HG02981 (cell line): ENCODE measurements at regions not wholly inside any gene's neighbourhood (a gene's known extent, or its start where the extent isn't known, plus 50 kb on each side); places are given as distances from the start of the nearest gene placed in this dataset.
"Not testable (repeated sequence)": the region's sequence is repeated elsewhere in the genome, so short reads cannot be mapped to it uniquely, and the experiment has no call there.

Source experiments
- ATAC-seq: cut with Tn5 transposase; IDR thresholded peaks from one replicate; pipeline ENCODE4 v1.9.1; 2021; ENCODE audit warnings: mild to moderate bottlenecking, moderate library complexity; ENCODE audit not compliant: unreplicated experiment

DNA sequence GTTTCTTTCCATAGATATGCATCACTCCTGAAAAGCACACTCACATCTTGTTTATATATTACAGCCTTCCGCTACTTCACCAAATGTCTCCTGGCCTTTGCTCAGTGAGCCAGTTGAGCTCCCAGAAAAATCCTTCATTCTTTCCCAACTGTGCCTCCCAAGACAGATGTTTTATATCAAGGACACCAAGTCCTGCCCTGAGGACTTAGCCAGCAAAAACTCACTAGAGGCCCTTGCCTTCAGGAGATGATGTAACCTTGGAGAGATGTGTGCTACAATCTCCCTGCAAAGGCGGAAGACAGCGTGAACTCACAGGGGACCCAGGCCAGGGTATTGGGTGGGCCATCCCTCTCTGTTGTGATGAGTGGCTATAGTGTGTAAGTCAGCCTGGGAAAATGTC is 86.1 kb upstream of the CTAGE1 start:
- no peak for ATAC-seq

GRCh38 chr18:22504251-22505030 is 86.7 kb upstream of the CTAGE1 start:
- ATAC-seq, result no peak

DNA sequence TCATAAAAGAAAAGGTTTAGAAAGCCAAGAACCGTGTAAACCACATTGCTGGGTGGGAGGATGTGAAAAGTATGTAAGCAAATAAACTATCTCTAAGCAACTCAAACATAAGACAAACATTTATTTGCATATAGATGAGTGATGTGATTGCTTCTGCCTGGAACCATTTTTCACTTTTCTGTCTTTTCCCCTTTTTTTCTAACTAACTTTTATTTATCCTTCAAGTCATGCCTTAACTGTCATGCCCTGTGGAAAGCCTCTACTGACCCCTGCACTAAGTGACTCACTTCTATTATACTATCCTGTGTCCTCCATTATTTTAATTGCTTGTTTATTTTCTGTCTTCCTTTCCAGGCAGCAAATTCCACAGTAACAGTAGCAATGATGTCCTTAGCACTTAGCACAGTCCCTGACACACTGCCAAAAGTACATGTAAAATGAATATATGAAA is 87.5 kb upstream of the CTAGE1 start:
- no peak for ATAC-seq

DNA sequence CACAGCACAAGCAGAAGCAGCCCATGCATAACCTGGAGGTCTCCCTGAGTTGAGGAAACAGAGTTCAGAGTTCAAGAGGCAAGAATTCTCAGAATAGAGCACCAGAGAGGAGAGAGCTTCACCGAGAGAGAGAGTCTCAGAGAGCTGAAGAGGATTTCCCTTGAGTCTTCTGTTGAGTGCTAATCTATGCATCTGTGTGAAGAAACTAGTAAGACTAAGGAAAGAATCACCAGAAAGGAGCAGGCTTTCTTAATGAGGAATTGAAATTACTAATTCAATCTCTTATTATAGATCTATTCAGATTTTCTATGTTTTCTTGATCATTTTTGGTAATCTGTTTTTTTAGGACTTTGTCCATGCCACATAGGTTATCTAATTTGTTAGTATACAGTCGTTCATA is 89.3 kb upstream of the CTAGE1 start:
- ATAC-seq, result no peak

DNA sequence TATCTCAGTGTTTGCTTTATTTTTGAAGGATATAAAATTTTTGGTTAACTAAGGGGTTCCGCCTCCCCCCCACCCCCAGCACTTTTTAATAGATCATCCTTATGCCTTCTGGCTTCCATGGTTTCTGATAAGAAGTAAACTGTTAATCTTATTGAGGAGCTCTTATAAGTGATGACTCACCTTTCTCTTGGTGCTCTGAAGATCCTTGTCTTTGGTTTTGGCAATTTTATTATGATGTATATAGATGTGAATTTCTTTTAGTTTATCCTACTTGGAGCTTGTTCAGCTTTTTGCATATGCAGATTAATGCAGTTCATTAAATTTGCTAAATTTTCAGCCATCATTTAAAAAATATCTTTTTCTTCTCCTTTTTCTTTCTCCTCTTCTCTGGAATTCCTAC is 91.7 kb upstream of the CTAGE1 start:
- ATAC-seq, result no peak

- ATAC-seq, result no peak
These were observed 93.0 kb upstream of the CTAGE1 start for GRCh38 chr18:22510697-22511096.

DNA sequence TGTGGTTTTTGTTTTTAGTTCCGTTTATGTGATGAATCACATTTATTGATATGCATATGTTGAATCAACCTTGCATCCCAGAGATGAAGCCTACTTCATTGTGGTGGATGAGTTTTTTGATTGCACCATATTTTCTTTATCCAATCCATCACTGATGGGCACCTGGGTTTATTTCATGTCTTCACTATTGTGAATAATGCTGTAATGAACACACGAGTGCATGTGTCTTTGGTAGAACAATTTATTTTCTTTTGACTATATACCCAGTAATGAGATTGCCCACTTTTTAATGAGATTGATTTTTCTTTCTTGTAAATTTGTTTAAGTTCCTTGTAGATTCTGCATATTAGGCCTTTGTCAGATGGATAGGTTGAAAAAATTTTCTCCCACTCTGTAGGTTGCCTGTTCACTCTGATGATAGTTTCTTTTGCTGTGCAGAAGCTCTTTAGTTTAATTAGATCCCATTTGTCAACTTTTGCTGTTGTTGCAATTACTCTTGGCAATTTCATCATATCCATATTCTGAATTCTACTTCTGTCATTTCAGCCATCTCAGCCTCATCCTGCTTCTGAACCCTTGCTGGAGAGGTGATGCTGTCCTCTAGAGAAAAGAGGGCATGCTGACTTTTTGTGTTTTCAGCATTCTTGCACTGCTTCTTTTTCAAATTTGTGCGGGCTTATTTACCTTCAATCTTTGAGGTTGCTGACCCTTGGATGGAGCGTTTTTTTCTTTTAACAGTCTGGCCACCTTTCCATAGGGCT is 96.2 kb upstream of the CTAGE1 start:
- no peak for ATAC-seq

- ATAC-seq, result no peak
These were observed 96.9 kb upstream of the CTAGE1 start for GRCh38 chr18:22514655-22515054.

GRCh38 chr18:22515250-22515649 is 97.5 kb upstream of the CTAGE1 start:
- ATAC-seq, result no peak

- no peak for ATAC-seq
These were observed 99.6 kb upstream of the CTAGE1 start for GRCh38 chr18:22517356-22517755.

GRCh38 chr18:22521026-22521707 is 103.5 kb upstream of the CTAGE1 start:
- no peak for ATAC-seq

- ATAC-seq, result no peak
These were observed 105.8 kb upstream of the CTAGE1 start for GRCh38 chr18:22523481-22523880.

DNA sequence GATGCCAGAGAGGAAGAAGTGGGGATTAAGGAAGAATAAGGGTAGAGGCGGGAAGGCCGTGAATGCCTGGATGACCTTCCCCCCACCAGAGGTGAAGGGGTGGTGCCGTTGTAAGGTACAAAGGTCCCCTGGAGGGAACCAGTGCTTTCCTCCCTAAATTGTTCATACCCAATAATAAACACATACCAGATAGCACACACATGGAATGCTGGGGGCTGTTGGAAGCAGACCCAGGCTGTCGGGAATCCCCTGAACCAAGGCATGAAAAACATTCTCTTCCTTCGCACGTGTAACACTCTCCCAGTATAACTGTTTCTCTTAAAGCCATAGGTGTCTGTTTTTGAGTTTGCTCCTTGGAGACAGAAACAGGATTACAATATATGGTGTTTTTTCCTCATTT is 107.1 kb upstream of the CTAGE1 start:
- ATAC-seq, result no peak

DNA sequence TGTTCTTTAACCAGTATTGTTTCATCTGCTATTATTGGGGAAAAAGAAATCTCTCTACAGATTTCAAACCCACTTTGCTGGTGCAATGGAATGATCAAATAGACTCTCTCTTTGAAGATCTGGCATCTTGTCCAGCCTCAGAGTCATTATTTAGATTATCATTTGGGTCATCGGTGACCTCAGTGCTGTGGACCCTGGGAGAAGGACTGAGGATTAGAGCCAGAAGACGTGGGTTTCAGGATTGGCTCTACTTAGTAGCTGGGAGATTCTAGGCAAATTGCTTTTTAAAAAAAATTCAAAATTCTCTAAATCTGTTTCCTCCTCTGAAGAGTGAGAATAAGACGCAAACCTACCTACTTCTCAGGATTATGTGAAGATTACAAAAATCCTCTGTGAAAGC is 107.6 kb upstream of the CTAGE1 start:
- no peak for ATAC-seq

- ATAC-seq, result no peak
These were observed 108.2 kb upstream of the CTAGE1 start for GRCh38 chr18:22525883-22526282.

DNA sequence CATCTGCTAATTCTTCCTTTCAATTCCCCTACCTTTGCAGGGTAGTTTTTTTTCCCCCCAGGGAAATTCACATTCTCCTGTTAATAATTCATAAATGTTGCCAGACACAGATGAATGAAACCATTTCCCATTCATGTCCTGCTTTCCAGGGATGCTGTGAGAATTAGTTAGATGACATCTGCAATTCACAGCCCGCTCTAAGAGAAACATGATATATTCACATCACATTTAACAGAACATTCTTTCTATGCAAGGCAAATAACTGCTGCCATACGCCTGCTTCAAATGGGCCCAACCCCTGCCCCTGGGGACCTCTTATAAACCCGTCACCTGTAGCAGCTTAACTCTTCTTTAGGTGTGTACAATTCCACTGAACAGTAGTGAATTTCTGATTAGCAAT is 110.6 kb upstream of the CTAGE1 start:
- no peak for ATAC-seq

DNA sequence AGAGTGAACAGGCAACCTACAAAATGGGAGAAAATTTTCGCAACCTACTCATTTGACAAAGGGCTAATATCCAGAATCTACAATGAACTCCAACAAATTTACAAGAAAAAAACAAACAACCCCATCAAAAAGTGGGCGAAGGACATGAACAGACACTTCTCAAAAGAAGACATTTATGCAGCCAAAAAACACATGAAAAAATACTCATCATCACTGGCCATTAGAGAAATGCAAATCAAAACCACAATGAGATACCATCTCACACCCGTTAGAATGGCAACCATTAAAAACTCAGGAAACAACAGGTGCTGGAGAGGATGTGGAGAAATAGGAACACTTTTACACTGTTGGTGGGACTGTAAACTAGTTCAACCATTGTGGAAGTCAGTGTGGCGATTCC is 117.0 kb upstream of the CTAGE1 start:
- ATAC-seq, result not testable (repeated sequence)

DNA sequence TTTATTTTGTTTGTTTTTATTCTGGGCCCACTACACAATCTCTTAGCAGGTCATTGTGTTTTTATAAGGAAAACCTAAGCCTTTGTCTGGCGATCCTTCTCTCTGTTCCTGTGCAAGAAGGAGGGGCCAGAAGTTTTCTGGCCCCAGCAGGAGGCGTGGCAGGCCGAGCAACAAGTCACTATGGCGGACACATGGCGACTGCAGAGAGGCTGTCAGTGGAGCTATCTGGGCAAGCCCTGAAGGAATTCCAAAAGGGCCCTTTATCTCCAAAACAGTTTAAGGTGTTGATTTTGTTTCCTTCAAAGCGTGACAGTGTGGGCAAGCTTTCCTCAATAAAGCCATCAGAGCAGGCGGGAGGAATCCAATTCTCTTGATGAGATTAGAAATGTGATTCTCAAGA is 118.8 kb upstream of the CTAGE1 start:
- ATAC-seq, result no peak

- no peak for ATAC-seq
These were observed 120.7 kb upstream of the CTAGE1 start for GRCh38 chr18:22538426-22538825.

DNA sequence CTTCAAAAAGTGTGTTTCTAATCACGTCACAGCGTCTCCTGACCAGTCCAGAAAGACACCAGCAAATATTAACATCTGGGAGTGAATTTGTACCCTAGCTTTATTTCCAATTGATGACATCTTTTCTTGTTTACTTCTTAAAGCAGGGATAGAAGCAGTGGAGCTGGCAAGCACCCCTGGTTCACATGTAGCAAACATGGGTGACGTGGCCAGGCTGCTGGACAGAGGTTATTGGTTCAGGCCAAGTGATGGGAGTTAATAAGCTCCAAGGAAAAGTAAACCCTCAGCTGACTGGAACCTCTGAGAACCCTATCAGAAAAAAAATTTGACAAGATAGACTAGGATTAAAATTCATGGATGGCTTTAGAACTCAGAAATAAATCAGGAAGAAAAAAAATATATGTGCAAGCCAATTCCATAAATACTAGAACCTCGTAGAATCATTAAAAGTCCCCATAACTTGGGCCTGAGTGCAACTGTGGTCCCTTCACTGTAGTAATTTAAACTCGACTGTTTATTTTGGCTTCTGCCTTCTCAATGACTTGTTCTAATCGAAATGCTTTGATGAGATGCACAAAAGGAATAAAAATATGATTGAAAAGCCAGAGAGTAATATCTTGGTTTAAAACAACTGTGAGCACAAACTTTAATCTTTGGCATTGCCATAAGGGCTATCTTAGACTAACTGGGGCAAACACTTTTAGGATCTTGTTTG is 121.5 kb upstream of the CTAGE1 start:
- ATAC-seq, result no peak

GRCh38 chr18:22541232-22541631 is 123.5 kb upstream of the CTAGE1 start:
- no peak for ATAC-seq
